ENCODE measurements at regions not wholly inside any gene's neighbourhood (a gene's known extent, or its start where the extent isn't known, plus 50 kb on each side); places are given as distances from the start of the nearest gene placed in this dataset.

DNA sequence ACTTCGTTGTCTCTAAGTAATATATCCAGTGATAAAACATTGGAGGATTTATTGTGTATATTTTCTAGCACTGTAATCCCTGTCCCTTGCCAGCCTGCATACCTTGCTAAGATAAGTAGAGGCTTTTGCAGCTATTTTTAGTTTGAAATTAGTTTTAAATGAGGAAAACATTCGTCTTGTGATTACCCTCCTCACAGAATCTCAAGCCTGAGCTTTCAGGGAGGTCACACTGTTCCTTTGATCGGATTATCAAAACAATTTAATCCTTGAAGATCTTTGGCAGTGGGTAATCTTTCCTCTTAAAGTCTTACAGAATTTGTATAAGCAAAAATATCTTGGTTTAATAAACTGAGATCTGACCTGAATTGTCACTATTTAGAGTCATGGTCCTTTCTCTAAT lies 897.0 kb upstream of the CELF2 start:
- no peak for TF ChIP-seq REST (IDR thresholded peaks at IDR 0.05; ENCODE audit: insufficient replicate concordance, low read depth)
- TF ChIP-seq CTCF (IDR thresholded peaks at IDR 0.05; ENCODE audit: insufficient read depth, low read length), result no peak

Measured in HL-60 (cell line).